ENCODE measurements at regions not wholly inside any gene's neighbourhood (a gene's known extent, or its start where the extent isn't known, plus 50 kb on each side); places are given as distances from the start of the nearest gene placed in this dataset.

GRCh38 chr13:50238922-50239321 lies 223.7 kb downstream of the KCNRG start:
- no peak overlapping the region for H3K27ac Mint-ChIP-seq (ENCODE audit: low read depth, unreplicated experiment)
- no peak overlapping the region for H3K4me3 Mint-ChIP-seq (ENCODE audit: unreplicated experiment)
- DNase-seq (ENCODE audit: unreplicated experiment), result no peak
- BruUV-seq (replicated peaks), result no TSS peak
- no peaks in the 10 kb centered on the region for H3K9me3 Mint-ChIP-seq (ENCODE audit: unreplicated experiment)
- intact Hi-C loops (cut with micrococcal nuclease), result no loop called here
- POLR2A ChIA-PET, result no interaction called here
- peaks cover 2% of the 10 kb centered on the region for H3K4me1 Mint-ChIP-seq (ENCODE audit: insufficient read depth, unreplicated experiment)
- TF ChIP-seq CTCF (IDR thresholded peaks at IDR 0.05; ENCODE audit: unreplicated experiment), result no peak
- CTCF ChIA-PET, result interaction anchor here (1.2 kb wide), 1 partner anchor 13 kb away, joined by 3 read pairs; no protein-coding TSS in a partner anchor
- no peaks in the 10 kb centered on the region for H3K27me3 Mint-ChIP-seq (ENCODE audit: insufficient read depth, unreplicated experiment)
- no peaks in the 10 kb centered on the region for H3K36me3 Mint-ChIP-seq (ENCODE audit: insufficient read depth, unreplicated experiment)

DNA sequence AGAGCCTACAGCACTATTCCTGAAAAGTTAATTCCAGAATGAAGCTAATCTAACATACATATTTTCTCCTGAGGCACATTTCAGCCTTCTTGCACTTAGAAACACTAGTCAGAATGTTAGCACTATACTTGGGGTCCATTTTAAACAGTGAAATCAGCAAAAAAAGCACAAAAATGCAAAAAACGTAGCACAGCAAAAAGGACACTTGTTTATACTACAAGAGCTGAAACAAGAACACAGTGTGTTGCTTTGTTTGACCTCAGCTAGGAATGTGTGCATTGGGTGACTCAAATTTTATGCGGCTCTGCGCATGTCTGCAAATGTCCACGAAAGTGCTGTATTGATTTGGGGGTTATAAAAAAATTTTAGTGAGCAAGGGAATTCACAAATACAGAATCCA lies 226.2 kb downstream of the KCNRG start:
- peaks cover 18% of the 10 kb centered on the region for H3K4me1 Mint-ChIP-seq (ENCODE audit: insufficient read depth, unreplicated experiment)
- POLR2A ChIA-PET, result interaction anchor here (1.1 to 1.9 kb wide), 4 partner anchors 10 to 20 kb away, joined by 4 to 7 read pairs (median 6); no protein-coding TSS in a partner anchor
- no TSS peak for BruUV-seq (replicated peaks)
- no peaks in the 10 kb centered on the region for H3K9me3 Mint-ChIP-seq (ENCODE audit: unreplicated experiment)
- no peak overlapping the region for H3K4me3 Mint-ChIP-seq (ENCODE audit: unreplicated experiment)
- no peaks in the 10 kb centered on the region for H3K36me3 Mint-ChIP-seq (ENCODE audit: insufficient read depth, unreplicated experiment)
- no peak overlapping the region for H3K27ac Mint-ChIP-seq (ENCODE audit: low read depth, unreplicated experiment)
- H3K27me3 Mint-ChIP-seq (ENCODE audit: insufficient read depth, unreplicated experiment), result no peaks in the 10 kb centered on the region
- CTCF ChIA-PET, result interaction anchor here (0.7 to 1.1 kb wide), 2 partner anchors 828 to 1595 kb away, joined by 3 read pairs; no protein-coding TSS in a partner anchor
- intact Hi-C loops (cut with micrococcal nuclease), result no loop called here
- DNase-seq (ENCODE audit: unreplicated experiment), result no peak
- TF ChIP-seq CTCF (IDR thresholded peaks at IDR 0.05; ENCODE audit: unreplicated experiment), result no peak

- no peaks in the 10 kb centered on the region for H3K36me3 Mint-ChIP-seq (ENCODE audit: insufficient read depth, unreplicated experiment)
- ChIA-PET POLR2A (interaction anchor here (1.5 to 1.6 kb wide), 2 partner anchors 13 to 113 kb away, joined by 3 to 5 read pairs; no protein-coding TSS in a partner anchor), CTCF (interaction anchor here (0.6 kb wide), 1 partner anchor 481 kb away, joined by 3 read pairs; no protein-coding TSS in a partner anchor)
- H3K27me3 Mint-ChIP-seq (ENCODE audit: insufficient read depth, unreplicated experiment), result no peaks in the 10 kb centered on the region
- no peak overlapping the region for H3K27ac Mint-ChIP-seq (ENCODE audit: low read depth, unreplicated experiment)
- TF ChIP-seq CTCF (IDR thresholded peaks at IDR 0.05; ENCODE audit: unreplicated experiment), result no peak
- BruUV-seq (replicated peaks), result no TSS peak
- no peak overlapping the region for H3K4me3 Mint-ChIP-seq (ENCODE audit: unreplicated experiment)
- no peaks in the 10 kb centered on the region for H3K9me3 Mint-ChIP-seq (ENCODE audit: unreplicated experiment)
- peaks cover 18% of the 10 kb centered on the region for H3K4me1 Mint-ChIP-seq (ENCODE audit: insufficient read depth, unreplicated experiment)
- intact Hi-C loops (cut with micrococcal nuclease), result no loop called here
- no peak for DNase-seq (ENCODE audit: unreplicated experiment)
Observed at GRCh38 chr13:50243931-50244330, 228.7 kb downstream of the KCNRG start.

DNA sequence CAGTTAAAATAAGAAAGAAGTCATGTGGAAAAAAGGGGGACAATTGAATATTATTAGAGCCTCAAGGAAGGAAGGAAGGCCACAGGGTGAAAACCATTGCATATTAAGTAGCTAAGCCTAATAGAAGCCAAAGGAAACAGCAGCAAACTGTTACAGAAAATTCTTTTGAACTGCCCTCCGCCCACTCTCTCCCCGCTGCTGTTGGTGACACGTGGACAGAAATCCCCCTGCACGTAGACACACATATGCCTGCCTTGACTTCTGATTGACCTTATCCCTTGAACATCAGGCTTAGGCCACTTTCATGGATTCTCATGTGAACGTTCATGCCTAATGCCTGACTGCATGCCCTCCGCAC lies 229.1 kb downstream of the KCNRG start:
- Mint-ChIP-seq H3K27me3 (ENCODE audit: insufficient read depth, unreplicated experiment) (no peaks in the 10 kb centered on the region), H3K4me1 (ENCODE audit: insufficient read depth, unreplicated experiment) (peaks cover 18% of the 10 kb centered on the region), H3K27ac (ENCODE audit: low read depth, unreplicated experiment) (peak overlapping the region; percentile 65), H3K4me3 (ENCODE audit: unreplicated experiment) (no peak overlapping the region), H3K36me3 (ENCODE audit: insufficient read depth, unreplicated experiment) (no peaks in the 10 kb centered on the region), H3K9me3 (ENCODE audit: unreplicated experiment) (no peaks in the 10 kb centered on the region)
- no TSS peak for BruUV-seq (replicated peaks)
- ChIA-PET POLR2A (interaction anchor here (1.0 to 2.0 kb wide), 5 partner anchors 13 to 157 kb away, joined by 3 to 14 read pairs (median 5); no protein-coding TSS in a partner anchor), CTCF (interaction anchor here (0.6 kb wide), 2 partner anchors 481 to 523 kb away, joined by 3 read pairs; no protein-coding TSS in a partner anchor)
- DNase-seq (ENCODE audit: unreplicated experiment), result no peak
- intact Hi-C loops (cut with micrococcal nuclease), result no loop called here
- TF ChIP-seq CTCF (IDR thresholded peaks at IDR 0.05; ENCODE audit: unreplicated experiment), result no peak
